ENCODE measurements at regions not wholly inside any gene's neighbourhood (a gene's known extent, or its start where the extent isn't known, plus 50 kb on each side); places are given as distances from the start of the nearest gene placed in this dataset.

DNA sequence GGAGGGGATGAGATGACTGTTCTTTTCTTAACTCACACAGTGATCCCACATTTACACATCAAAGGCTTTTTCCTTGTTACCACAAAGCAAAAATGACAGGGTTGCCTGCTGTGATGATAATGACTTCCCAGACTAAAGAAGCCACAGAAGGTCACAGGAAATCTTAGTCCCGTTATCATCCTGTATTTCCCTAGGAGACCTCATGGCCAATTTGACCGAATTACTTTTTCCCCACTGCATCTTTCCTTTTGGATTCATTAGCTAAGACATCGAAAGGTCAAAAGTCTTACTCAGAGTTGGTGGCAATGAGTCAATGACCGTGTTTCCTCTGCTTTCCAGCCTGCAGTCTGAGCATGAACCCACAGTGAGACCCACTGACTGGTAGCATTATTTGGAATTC is 130.1 kb upstream of the INHBA start:
- peak; percentile 40 for DNase-seq (ENCODE audit: low read depth)

GRCh38 chr7:41830271-41830670 is 127.4 kb upstream of the INHBA start:
- no peak for DNase-seq (ENCODE audit: low read depth)

DNA sequence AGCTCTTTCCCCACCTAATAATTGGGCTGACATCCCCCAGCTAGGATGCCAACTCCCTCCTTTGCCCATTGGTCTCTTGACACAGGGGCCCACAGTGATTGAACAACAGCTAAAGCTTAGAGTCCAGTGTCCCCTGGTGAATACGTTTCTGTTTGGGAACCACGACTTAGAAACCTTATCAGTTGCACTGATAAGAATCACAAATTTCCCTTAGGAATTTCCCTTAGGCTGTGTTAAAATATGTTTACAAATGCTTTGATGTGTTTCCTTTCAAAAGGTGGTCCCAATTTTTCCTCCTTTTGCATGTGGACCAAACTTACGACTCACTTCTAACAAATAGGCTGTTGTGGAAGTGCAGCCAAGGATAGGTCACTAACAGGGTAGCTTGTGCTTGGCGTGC is 126.0 kb upstream of the INHBA start:
- DNase-seq (ENCODE audit: low read depth): no peak

- DNase-seq (ENCODE audit: low read depth): no peak
Observed at GRCh38 chr7:41826641-41827040, 123.8 kb upstream of the INHBA start.

DNA sequence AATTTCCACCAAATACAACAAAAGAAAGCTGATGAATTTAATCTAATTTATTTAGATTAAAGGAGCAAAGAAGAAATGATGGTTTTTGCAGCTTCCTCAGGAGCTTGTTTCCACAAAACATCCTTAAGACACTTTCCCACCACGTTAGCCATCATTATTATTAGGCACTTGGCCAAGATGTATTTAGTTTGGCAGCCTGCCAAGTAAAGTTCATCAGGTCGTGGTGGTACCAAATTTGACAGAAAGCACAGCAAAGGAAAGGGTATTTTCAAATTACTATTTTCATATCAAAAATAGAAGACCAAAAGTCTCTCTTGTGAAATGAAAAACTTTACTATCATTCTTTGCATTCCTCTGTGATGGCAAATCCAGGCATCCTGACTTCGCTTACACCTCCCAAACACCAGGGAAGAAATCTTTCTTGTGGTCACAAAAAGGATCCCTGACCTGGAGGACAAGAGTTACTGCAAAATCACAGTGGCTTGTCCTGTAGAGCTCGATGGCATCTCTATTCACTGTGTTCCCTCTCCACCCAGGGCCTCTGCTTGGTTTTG is 123.1 kb upstream of the INHBA start:
- DNase-seq (ENCODE audit: low read depth): peak; percentile 63

DNA sequence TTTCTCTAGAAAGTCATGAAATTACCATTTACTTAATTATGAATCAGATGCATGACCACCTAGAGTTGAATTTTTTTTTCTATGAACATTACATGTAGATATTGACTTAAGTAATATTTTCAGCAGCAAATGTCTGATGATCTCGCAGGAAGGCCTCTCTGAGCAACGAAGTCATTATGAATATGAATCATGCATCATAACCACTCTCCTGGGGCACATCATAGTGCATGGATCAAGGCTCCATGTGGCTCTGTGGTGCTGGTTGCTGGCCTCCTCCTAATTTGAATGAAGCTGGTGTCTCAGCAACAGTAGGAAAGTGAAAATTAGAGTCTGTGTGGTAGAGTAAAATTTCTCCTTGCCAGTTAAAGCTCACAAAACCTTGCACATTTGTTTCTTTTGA is 121.4 kb upstream of the INHBA start:
- peak; percentile 31 for DNase-seq (ENCODE audit: low read depth)

GRCh38 chr7:41822259-41822817 is 119.4 kb upstream of the INHBA start:
- DNase-seq (ENCODE audit: low read depth): peak; percentile 20

GRCh38 chr7:41821521-41822213 is 118.8 kb upstream of the INHBA start:
- no peak for DNase-seq (ENCODE audit: low read depth)

- peak; percentile 57 for DNase-seq (ENCODE audit: low read depth)
Observed at GRCh38 chr7:41820111-41820671, 117.3 kb upstream of the INHBA start.

DNA sequence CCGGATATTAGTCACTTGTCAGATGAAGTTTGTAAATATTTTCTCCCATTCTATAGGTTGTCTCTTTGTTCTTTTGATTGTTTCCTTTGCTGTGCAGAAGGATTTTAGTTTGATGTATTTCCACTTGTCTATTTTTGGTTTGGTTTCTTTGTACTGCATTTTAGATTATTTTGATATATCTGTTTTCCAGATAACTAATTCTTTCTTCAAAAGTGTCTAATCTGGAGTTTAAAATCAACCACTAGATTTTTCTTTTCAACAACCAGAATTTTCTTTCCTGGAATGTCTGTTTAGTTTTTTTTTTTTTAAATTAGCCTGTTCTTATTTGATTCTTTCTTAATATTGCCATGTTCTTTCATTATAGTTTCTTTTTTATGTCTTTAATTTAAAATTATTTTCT is 116.8 kb upstream of the INHBA start:
- DNase-seq (ENCODE audit: low read depth): no peak

GRCh38 chr7:41818765-41819398 is 116.0 kb upstream of the INHBA start:
- no peak for DNase-seq (ENCODE audit: low read depth)

DNA sequence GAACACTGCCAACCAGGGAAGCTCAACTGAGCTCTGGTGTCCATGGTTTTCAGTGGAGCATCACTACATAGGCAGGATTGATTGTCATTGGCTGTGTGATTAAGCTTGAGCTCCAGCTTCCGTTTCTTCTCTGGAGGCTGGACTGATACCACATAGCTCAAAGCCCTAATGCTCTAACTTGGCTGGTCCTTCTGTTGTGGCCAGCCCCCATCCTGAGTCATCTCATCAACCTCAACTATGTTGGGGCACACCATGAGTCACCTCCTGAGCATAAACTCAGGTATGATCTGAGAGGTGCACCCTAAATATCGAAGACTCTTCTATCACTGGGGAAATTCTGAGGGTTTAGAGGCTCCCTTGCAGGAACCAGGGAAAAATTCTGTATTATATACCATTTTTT is 114.5 kb upstream of the INHBA start:
- peak; percentile 66 for DNase-seq (ENCODE audit: low read depth)

DNA sequence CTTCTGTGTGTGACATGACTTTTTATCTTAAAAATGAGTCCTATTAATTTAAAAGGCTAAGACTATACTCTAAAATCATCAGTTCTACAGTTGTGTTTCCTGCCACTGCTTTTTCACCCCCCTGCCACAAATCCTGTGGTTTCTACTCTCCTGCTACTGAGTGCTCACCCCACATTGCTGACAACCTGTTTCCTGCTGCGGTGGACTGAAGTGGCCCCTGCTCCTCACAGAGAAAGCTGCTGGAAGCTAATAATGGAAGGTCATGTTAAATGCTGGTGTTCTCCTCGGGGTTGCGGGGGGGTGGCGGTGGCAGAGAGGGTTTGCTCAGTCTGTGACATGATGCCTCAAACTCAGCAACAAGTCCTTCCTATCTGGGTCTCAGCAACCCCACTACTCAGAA is 113.2 kb upstream of the INHBA start:
- DNase-seq (ENCODE audit: low read depth): no peak

DNA sequence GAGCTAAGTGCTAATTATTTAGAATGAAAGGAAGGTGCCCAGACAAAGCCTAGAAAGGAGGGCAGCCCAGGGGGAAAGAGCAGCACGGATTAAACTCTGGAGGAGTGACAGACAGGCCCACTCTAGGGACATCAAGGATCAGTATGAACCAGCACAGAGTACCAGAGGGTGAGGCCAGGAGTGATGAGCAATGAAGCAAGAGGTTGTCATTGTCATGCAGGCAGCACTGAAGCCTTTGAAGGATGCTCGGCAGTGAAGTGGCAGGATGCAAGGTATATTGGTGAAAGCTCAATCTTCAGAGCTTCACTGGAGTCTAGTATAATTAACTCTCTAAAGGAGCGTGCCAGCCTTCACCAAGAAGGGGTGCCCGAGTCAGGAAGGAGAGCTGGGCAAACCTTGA is 112.0 kb upstream of the INHBA start:
- DNase-seq (ENCODE audit: low read depth): no peak

DNA sequence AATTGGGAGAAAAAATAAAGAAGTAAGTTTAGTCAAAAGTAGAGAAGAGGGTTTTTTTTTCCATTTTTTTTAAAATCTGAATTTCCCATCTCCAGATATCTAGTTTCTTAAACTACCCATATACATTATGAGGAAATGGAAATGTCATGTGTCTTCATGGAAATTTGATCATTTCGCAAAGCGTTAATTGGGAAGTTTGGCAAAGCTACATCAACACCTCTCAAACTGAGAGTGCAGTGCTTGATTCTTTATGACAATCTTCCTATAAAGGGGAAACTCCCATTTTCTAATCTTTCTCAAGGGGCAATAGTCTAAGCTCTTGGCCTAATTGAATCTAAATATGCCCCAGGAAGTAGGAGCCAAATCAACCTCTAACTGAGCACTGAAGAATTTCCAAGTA is 110.4 kb upstream of the INHBA start:
- DNase-seq (ENCODE audit: low read depth): no peak

DNA sequence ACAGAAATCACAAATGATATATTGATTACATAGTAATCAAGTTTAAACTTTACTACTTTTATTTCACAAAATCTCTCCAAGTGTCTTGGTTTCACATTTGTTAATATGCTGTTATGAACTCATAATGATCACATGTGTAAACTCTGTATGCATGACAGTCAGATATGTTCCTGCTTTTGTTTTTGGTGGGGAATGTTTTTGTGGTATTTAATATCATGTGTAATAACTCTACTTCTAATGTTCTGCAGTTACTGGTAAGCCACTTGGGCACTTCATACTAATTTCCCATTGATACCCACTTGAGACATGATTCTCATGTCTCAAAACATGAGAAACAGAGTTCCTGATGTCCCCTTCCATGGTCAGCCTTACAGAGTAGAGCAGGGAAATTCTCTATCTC is 109.1 kb upstream of the INHBA start:
- no peak for DNase-seq (ENCODE audit: low read depth)

DNA sequence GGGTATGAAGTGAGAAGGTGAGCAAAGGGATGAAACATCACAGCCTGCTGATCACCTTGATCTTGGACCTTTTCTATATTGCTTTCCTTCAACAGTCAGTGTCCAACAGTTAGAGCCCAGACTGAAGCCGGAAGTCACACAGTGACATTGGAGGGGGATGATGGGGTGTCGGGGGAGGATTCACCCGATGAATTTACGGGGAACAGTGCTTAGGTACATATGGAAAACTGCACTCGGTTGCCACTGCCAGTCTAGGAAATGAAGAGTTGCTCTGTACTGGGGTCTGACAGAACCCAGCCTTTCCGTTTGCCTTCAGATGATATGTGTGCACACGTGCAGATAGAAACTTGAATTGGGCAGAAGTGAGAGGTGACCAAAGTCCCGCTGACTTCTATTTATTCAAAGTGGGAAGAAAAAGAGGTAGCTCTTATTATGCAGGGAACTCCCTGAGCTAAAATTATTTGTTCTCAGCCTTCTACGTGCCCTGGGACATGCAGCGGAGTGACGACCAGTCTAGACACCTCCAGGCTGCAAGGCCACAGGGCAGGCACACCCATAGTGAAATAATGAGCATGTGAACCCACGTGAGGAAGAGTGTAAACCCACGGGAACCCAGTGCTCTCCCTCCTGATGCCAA is 107.2 kb upstream of the INHBA start:
- no peak for DNase-seq (ENCODE audit: low read depth)

- peak; percentile 52 for DNase-seq (ENCODE audit: low read depth)
Observed at GRCh38 chr7:41809529-41809939, 106.6 kb upstream of the INHBA start.

GRCh38 chr7:41809116-41809515 is 106.2 kb upstream of the INHBA start:
- DNase-seq (ENCODE audit: low read depth): no peak

GRCh38 chr7:41808541-41808940 is 105.7 kb upstream of the INHBA start:
- DNase-seq (ENCODE audit: low read depth): no peak

DNA sequence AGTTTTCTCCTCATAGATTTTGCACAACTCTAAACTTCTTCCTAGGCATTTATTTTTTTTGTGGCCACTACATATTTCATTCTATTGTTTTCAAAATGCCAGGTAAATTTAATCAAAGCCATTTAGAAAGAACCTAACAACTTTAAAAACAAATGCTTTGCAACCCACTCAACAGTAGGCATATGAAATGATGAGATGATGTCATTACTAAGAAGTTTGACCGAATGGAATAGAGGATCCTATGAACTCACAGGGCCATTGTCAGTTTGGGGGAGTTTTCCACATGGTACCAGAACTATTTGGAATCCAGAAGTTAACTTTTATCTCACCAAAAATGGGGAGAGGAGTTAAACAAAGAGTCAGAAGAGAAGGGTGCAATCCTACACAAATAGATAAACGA is 100.7 kb upstream of the INHBA start:
- DNase-seq (ENCODE audit: low read depth): no peak

DNA sequence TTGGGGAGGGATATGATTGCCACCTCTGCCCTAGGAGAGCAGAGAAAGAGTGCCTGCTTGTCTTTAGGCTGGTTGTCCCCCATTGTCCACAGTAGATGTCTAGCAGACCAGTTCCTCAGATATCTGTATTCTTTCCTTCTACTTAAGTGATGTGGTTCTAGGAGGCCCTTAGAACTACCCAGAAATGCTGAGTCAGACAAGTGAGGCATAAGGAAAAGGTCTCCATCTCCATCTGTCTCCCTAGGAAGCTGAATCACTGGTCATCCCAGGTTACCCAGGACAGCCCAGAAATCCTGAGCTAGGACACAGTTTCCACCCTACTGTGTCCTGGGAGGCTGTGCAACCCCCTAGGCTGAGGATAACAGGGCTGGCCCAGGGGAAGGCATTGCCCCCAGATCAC is 93.4 kb upstream of the INHBA start:
- DNase-seq (ENCODE audit: low read depth): no peak
